ENCODE measurements at regions not wholly inside any gene's neighbourhood (a gene's known extent, or its start where the extent isn't known, plus 50 kb on each side); places are given as distances from the start of the nearest gene placed in this dataset.

DNA sequence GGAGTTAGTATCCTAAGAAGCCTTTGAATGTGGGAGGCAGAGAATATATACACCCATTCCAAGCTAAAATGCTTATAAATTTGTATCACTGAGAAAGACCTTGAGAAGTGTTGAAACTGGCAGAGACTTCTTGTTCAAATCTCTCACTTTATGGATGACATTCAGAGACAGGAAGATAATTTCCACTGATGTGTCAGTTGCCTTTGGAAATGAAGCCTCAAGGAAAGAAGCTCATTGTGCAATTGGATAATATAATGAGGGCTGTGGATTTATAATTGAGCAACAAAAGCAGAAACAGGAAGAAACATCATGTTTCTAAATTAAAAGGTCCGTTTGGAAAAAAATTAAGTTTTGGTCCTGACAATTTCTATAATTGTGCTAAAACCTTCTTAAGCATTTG lies 789.9 kb upstream of the IGFBP3 start:
- DNase-seq, result no peak

DNA sequence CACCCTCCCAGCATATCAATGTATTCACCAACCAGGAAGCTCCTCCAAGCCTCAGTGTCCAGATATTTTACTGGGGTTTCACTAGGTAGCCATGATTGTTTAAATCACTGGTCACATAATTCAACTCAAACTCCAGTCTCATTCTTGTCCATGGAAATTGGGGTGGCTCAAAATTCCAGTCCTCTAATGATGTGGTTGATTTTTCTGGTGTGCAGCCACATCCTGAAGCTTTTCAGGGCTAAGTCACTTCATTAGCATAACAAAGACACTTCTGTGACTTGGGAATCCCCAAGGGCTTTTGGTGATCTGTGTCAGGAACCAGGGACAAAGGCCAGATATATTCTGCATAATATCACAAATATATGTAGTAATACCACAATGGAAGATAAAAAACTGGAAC lies 786.9 kb upstream of the IGFBP3 start:
- no peak for DNase-seq

DNA sequence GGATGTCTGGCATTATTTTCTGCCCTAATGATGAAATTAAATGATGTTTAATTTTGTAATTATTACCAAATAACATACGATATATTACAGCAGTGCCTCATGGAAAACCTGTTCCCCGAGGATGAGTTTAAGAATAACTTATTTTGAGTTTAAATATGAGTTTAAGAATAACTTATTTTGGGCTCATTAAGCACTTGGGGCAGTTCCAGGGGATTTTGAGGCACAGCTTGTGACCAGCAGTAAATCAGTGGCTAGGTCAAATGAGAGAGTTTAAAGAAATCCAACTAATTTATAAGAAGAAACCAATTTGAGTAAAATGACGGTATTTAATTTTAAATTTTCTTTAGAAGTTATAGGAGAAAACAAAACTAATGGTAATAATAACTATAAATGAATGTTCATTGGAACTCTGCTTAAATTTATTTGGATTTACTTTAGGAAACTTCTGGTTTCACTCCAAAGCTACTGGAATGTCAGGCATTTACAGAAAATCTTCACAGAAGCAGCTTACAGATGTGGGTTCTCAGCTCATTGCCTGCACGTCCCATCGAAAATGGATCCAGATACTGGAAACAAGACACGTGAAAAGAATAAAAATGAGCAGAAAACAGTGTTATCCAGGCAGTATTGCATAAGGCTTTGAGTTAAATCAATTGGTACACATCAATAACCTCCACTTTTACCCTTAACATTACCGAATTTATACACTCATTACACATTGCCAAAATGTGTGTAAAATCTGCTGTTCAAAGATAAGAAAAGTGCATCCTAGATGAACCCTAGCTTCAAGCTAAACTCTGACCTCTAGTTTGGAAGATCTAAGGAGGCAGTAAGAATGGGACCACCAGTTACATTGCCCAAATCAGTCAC lies 784.5 kb upstream of the IGFBP3 start:
- DNase-seq, result no peak

DNA sequence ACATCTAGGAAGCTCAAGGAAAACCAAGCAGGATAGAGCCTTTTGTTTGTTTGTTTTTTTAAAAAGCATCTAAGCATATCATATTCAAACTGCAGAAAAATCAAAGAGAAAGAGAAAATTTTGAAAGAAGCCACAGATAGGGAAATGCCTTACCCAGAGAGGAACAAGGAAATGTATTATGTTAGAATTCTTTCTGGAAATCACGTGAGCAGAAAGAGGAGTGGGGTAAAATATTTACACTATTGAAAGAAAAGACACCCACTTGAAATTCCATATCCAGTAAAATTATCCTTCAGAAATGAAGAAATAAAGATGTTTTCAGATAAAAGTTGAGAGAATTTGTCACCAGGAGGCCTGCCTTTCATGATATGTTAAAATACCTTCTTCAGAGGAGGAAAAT lies 775.7 kb upstream of the IGFBP3 start:
- no peak for DNase-seq

DNA sequence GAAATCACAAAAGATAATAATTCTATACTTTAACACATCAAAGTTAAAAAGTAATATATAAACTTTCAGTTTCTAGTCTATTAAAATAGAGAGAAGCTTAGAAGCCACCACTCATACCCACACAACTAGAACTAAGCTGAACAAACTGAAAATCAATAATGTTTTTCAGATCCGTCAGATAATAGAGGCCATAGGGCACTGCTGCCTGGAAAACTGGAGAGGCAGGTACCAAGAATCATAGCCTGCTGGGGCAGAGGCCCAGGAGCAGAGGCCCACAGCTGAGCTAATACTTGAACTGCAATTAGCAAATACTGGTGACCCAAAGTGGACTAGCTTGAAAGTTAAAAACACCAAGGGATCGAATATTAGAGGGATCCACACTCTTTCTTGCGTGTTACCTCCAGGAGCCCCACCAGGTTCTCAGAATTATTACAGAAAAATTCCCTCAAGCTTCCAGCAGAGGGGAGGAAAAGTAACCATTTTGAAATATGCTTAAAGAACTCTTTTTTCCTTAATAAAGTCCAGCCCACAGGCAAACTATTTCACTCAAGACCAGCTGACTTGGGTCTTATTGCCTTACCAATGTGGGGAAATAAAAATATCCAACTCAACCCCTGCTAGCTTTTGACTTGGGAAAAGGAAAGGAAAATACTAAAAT lies 774.1 kb upstream of the IGFBP3 start:
- no peak for DNase-seq

DNA sequence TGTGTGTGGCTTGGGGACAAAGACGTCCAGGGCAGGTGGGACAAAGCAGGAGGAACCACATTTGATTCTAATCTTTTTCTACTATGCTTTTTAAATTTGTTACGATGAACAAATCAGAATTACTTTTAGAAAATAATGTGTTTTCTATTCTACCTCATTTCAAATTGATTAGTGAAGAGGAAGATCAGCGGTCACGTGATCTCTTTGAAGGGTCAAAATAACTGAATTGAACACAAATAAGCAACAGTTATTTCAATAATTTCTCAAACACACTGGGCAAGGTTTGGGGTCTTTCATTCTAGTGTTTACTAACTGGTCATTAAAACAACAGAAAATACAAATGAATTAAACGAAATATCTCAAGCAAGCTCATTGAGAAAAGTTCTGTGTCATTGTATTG lies 773.0 kb upstream of the IGFBP3 start:
- DNase-seq, result no peak

DNA sequence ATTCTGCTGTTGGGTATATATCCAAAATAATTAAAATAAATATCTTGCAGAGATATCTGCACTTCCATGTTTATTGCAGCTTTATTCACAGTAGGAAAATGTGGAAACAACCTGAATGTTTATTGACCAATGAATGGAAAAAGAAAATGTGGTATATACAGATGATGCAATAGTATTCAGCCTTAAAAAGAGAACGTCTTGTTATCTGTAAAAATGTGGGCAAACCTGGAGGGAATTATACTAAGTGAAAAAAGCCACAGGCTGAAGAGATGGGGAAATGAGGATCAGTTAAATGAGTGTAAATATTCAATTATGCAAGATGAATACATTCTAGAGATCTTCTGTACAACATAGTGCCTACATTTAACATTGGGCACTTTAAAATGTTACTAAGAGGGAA lies 766.1 kb upstream of the IGFBP3 start:
- no peak for DNase-seq

DNA sequence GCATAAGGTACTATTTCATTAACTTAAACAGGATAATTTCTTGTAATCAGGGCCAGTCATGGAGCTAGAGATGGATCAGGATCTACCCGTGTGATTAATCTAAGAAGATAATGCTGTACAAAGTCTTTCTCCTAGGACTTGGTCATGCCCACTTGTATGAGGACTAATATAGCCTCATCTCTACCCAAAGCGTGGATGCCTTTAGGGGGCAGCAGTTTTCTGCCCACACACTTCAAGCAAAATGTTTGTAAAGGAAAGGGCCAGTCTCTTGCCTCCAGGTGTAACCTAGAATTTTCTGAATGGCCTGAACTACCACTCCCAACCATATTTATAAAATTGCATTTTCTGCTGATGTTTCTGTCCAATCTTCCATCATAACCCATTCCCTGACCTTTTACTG lies 764.0 kb upstream of the IGFBP3 start:
- no peak for DNase-seq

DNA sequence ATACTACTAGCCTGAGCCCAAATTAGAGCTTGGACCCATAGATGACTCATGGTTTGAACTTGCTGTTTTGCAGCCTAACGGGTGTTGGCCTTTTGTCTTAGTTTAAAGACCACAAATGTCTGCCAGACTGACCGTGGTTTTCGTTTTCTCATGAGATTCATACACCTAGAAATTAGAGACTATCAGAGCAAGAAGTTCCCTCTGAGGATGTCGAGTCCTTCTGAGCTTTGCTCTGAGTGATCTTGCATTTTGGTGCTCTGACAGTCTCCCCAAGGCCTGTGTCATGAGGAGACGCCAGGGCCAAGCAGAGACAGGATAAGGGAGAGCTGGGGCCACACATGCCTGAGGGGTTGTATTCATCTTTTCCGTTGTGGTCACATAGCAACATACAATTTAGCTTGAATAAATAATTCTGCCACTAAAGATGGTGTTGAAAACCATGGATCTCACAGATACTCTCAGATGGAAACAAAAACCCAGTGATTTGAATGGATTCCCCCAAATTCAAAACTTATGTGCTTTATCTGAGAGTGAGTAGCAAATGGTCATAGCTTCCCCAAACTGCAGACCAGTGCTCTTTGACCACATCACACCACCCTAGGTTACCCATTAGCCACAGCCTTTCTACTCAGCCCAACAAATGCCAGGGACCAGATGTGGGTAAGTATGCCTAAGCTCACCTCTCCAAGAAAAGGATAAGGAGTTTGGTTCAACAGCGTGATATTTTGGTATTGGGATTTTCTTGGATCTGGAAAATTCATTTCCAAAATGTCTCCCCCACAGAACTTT lies 762.0 kb upstream of the IGFBP3 start:
- no peak for DNase-seq

DNA sequence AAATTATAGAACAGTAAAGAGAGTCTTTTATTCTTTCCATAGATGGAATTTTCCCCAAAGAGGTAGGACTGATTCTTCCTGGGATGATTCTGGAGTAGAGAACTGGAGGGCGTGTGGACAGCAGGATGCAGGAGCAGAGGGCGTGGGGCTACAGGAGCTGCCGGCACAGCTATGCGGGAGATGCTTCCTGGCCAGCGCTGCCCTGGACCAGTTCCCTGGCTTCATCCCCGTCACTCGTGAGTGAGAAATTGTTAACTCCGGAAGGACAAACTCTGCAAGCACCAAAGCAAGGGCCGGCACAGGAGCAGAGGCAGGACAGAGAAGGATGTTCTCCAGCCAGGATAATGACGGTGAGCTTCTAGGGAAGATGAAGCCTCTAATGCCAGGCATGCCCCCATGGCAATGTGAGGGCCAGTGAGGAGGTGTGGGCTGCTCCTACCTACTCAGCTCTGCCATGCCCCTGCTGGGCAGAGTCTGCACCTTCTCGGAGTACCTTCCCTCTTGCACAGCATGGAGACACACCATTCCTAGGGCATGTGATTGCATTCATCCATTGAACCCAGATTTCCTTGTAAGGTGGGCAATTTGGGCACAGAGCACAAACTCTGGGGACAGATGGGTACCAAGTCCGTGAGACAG lies 760.9 kb upstream of the IGFBP3 start:
- DNase-seq, result no peak

DNA sequence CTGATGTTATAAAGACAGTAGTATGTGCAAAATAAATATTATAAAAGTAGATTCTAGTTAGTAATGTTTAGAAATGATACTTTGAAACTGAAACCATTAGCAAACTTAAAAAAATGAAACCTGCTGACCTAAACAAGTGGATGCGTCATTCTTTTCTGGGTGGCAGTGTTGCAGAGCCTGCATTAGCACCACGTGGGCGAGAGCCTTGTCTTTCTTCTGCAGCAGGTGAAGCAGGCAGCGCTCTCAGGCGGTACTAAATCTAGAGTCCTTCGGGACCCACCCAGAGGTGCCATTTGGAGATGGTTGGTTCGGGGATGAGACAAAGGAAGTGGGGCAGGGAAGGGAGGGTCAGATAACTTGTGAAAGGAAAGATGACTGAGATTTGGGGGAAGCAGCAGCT lies 759.1 kb upstream of the IGFBP3 start:
- no peak for DNase-seq

DNA sequence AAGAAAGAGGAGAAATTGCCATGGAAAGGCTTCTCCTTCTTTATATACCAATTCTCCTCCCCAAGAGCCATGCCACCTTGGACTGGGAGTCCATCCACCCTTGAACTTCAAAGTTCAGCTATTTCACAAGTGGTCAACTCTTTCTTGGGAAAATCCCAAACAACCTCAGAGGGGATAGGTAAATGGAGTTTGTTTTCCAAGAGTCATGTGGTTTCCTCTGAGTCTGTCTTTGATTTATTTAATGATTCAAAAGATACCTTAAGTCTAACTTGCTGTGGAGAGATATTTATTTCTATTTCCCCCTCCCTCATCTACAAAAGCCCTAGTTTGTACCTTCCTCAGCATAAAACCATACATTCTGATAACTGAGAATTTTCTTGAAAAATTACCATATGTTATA lies 758.6 kb upstream of the IGFBP3 start:
- DNase-seq, result no peak

DNA sequence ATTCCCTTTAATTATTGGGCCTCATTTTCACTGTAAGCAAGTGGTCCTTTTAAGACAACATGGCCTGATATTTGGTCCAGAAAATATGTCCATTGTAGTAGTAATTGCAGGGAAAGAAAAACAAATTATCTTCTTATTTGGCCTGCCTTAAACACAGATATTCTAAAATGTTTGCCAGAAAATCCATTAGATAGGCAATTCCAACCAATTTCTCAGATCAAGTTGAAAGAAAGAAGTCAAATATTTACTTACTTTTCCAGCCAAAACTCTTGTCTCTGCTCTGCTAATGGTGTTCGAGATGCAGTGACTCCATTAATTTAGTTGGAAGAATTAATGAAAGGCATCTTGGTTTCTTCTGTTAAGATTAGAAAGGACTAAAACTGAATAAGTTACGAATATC lies 757.3 kb upstream of the IGFBP3 start:
- no peak for DNase-seq

DNA sequence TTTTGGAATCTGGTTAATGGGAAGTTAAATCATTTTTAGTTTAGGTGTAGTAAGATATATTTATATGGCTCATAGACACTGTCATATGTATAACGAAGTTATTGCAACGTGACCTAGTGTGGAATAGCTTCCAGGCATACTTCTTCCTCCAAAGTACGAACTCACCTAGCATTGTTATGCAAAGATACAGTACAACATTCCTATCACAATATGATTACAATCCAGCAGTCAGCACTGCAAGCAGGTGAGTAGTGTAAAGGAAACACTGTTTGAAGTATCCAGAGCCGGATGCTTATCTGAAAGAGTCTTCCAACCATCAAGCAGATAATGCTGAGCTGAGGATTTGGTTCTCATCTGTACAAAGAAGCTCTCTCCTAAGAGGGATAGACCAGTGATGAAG lies 754.4 kb upstream of the IGFBP3 start:
- no peak for DNase-seq

DNA sequence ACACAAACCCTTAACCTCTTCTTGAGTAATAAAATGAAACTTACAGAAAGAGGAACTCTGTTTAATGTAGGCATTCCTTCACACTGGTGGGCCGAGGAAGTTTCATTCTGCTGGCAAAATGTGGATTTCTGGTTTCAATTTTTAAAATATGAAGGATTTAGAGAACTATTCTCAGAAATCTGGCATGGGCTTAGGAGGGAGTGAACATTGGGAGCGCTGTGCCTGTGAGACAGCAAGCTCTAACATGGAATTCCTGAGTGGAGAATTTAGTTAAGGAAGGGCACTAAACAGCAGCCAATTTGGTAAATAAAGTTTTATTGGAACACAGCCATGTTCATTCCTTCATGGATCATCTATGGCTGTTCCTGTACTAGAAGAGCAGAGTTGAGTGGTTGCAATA lies 751.8 kb upstream of the IGFBP3 start:
- DNase-seq, result no peak

DNA sequence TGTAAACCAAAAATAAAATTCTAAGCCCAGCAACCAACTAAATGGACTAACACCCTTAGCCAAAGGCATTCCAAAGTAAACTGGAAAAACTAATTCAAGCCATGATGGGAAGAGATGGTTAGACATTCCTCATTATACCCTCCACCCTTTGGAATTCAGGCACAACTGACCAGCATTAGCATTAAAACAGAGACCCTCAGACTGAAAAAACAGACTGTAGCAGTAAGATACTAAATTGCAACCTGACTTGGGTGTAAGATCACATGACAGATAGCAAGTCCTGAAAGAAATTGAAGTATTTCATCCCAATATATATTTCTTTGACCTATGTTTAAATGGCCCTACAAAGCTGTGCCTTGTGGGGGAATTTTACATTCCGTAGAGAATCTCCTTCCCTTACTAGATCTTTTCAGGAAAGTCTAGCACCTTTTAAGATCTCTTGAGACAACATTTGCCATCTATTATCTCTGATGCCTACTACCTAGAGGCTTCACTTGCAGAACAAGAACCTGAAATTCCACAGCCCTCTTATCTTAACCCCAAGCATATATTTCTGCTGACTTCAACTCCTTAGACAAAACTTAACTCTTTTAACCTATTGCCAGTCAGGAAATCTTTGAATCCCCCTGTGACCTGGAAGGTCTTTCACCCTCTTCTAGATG lies 750.2 kb upstream of the IGFBP3 start:
- no peak for DNase-seq

DNA sequence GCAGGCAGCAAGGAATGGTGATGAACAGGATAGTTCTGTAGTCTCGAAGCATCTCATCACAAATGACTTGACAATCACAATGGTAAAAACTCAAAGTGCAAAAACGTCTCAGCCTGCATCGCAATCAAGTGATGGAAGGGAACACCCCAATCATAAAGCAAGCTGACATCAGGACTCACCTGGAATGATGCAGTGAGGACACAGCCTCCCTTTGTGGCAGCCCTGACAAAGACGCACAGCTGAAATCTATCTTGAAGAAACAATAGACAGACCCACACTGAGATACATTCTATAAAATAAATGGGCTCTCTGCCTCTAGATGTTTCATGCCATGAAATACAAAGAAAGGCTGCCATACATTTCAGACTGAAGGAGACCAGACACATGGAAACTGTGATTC lies 748.0 kb upstream of the IGFBP3 start:
- DNase-seq, result no peak

DNA sequence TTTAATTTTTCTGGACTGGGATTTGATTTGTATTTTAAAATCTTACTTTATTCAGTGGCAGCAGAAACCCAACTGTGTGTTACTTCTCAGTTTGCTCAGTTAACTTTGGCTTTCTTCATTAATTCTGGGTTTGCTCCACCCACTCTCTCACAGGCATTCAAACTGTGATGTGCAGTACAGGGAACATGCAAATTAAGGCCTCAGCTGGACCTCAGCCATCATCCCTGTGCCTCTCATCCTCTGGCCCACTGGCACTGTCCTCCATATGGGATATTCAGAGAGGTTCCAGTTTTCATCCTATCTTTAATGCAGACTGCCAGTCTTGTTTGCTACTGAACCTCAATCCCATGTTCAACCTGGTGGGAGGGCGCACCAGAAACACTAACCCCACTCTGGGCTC lies 743.4 kb upstream of the IGFBP3 start:
- DNase-seq, result no peak

DNA sequence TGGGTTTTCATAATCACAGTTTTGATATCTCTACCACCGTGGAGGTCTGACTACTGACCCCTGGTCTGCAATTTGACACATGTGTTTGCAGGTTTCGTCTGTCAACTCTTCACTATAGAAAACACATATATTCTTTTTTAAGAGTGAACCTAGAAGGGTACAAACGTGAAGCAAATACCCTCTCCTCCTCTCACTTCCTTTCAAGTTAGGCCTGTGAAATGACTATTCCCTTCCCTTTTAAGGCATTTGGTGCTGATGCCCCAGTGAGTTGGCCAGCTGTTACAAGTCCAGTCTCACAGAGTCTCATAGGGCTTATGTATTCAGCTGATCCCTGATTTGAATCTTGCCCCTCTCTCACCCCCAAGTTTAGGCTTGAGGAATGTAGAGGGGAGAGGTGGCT lies 742.0 kb upstream of the IGFBP3 start:
- no peak for DNase-seq

DNA sequence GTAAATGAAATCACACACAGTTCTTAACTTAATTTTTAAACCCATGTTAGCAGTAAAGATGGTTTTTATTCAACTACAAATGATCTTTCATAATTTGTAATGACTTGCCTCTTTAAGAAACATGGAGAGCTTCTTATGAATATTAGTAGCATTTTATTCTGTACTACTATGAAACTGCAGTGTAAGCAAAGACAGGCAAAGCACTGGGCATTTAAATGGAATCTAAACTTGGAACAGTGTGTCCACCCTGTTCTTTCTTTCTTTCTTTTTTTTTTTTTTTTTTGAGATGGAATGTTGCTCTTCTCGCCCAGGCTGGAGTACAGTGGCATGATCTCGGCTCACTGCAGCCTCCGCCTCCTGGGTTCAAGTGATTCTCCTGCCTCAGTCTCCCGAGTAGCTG lies 740.4 kb upstream of the IGFBP3 start:
- DNase-seq, result no peak

DNA sequence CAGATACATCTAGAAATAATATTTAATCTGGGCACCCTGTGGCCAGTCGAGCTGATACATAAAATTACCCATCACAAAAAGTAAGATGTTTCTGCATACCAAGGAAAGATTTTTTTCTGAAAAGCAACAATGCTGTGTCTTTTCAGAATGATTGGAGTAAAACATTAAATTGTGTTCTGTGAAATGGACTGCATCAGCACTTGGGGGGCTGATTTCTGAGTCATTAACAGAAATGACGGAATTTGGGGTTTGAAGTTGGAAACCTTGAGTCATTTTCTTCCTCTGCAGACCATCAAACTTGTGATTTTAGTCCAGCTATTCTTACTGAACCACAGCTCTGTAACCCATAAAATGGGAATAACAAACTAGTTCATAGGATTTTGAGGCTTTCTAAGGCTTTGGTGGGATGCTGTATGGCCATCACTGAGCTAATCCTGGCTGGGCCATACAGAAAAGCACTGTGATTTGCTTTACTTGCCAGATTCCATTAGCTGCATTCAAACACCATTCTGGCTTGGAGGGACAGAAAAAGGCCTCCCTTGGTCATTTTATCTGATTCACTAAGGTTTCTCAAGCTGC lies 739.4 kb upstream of the IGFBP3 start:
- DNase-seq, result no peak

DNA sequence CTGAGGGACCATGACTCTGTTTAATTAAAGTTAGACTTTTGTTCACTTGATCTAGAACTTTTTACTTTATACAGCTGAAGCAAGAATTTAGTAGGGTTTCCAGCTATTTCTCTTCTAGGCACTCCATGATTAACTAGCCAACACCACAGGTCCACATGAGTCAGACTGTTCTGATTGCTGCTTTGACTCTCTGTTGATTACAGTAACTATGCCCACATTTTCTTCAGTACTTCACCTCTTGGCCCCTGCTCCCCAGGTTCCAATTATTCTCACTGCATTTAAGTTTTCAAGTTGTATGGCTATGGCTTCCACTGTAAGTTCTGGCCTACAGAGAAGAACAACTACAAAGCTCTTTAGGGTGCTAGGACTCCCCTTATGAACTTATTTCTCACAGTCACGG lies 737.2 kb upstream of the IGFBP3 start:
- no peak for DNase-seq
